KMS-11 (cell line): ENCODE measurements at regions not wholly inside any gene's neighbourhood (a gene's known extent, or its start where the extent isn't known, plus 50 kb on each side); places are given as distances from the start of the nearest gene placed in this dataset.

Source experiments
- H2AFZ ChIP-seq: fragments of 200-600 bp; sonication (generic); 2 replicates; pipeline ENCODE4 v1.6.1; 2016; ENCODE audit warnings: antibody characterized with exemption, mixed run types, low read depth
- H3K27ac ChIP-seq: fragments of 200-600 bp; sonication (generic); 2 replicates; pipeline ENCODE4 v1.6.1; 2016; ENCODE audit warnings: mild to moderate bottlenecking, mixed run types
- H3K27me3 ChIP-seq: fragments of 200-600 bp; sonication (generic); 2 replicates; pipeline ENCODE4 v1.6.1; 2017; ENCODE audit warnings: mild to moderate bottlenecking, low read depth, mixed run types, moderate library complexity; ENCODE audit not compliant: insufficient read depth
- H3K36me3 ChIP-seq: fragments of 200-600 bp; sonication (generic); 2 replicates; pipeline ENCODE4 v1.6.1; 2017; ENCODE audit warnings: mild to moderate bottlenecking, mixed run types; ENCODE audit not compliant: insufficient read depth
- H3K4me1 ChIP-seq: fragments of 200-600 bp; sonication (generic); 2 replicates; pipeline ENCODE4 v1.6.1; 2016; ENCODE audit warnings: mild to moderate bottlenecking, low read depth, mixed run types; ENCODE audit not compliant: poor library complexity, severe bottlenecking
- H3K4me2 ChIP-seq: fragments of 200-600 bp; sonication (generic); 2 replicates; pipeline ENCODE4 v1.7.0; 2016; ENCODE audit warnings: mild to moderate bottlenecking, mixed run types
- H3K4me3 ChIP-seq: fragments of 200-600 bp; sonication (generic); IDR thresholded peaks from 2 replicates; pipeline ENCODE4 v1.6.1; 2017; ENCODE audit warnings: low read depth, low read length, mixed read lengths; ENCODE audit not compliant: insufficient read depth
- H3K79me2 ChIP-seq: fragments of 200-600 bp; sonication (generic); 2 replicates; pipeline ENCODE4 v1.6.1; 2016; ENCODE audit warnings: low read depth, mixed run types; ENCODE audit not compliant: insufficient read depth
- H3K9ac ChIP-seq: fragments of 200-600 bp; sonication (generic); 2 replicates; pipeline ENCODE4 v1.6.1; 2016; ENCODE audit warnings: mild to moderate bottlenecking, mixed run types
- H4K20me1 ChIP-seq: fragments of 200-600 bp; sonication (generic); 2 replicates; pipeline ENCODE4 v1.6.1; 2016; ENCODE audit warnings: mild to moderate bottlenecking, mixed run types; ENCODE audit not compliant: insufficient read depth
- TF ChIP-seq, protein P1 (sequence below): fragments of 200-600 bp; sonication (generic); conservative IDR thresholded peaks from 2 replicates; pipeline ENCODE4 v1.6.1; 2017; ENCODE audit warnings: low read depth, mild to moderate bottlenecking, antibody characterized with exemption, low read length, moderate library complexity, mixed read lengths

DNA sequence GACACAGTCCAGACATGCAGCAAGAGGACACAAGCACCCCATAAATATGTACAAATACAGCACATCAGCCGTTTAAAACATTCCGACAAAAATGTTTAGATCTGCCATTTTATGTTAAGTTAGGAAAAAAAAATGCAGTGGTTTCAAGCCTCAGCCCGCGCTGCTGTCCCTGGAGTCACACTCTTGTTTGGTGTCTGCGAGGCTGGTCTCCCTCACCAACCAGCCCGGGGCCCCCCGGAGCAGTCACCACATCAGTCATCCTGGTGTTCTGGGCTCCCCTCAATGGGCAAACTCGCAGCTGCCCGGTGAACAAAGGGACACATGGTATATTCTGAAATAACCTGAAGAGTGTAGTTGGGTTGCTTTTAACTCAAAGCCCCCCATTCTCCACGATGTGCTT lies 1022.2 kb downstream of the BRD1 start:
- Histone ChIP-seq H2AFZ (no peak overlapping the region), H3K36me3 (no peaks in the 10 kb centered on the region), H3K4me3 (no peak overlapping the region)

DNA sequence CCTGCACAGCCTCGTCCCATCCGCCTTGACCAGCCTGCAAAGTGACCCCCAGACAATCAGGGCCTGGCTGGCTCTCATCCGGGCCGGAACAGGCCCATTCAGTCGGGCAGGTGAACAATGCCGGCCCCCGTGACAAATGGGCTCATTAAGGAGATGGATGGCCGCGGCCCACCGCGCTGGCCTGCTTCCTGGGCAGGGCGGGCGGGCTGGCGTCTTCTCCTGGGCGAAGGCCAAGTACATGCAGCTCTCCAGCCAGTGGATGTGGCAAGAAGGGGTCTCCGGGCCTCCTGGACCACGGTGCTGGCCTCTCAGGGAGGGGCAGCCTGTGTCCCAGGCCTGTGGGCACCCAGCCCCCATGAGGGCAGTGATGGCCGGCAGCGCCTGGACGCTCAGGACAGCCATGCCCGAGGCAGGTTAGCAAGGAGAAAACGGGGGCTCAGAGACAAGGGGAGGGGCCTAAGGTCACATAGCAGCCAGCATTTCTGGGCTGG lies 1022.8 kb downstream of the BRD1 start:
- Histone ChIP-seq H3K4me3 (no peak overlapping the region), H3K27me3 (no peaks in the 10 kb centered on the region), H2AFZ (no peak overlapping the region), H3K4me2 (no peak overlapping the region), H3K27ac (no peak overlapping the region), H3K79me2 (no peaks in the 10 kb centered on the region), H3K9ac (no peak overlapping the region), H3K36me3 (no peaks in the 10 kb centered on the region), H4K20me1 (no peaks in the 10 kb centered on the region), H3K4me1 (no peaks in the 10 kb centered on the region)
- TF ChIP-seq, protein P1, sequence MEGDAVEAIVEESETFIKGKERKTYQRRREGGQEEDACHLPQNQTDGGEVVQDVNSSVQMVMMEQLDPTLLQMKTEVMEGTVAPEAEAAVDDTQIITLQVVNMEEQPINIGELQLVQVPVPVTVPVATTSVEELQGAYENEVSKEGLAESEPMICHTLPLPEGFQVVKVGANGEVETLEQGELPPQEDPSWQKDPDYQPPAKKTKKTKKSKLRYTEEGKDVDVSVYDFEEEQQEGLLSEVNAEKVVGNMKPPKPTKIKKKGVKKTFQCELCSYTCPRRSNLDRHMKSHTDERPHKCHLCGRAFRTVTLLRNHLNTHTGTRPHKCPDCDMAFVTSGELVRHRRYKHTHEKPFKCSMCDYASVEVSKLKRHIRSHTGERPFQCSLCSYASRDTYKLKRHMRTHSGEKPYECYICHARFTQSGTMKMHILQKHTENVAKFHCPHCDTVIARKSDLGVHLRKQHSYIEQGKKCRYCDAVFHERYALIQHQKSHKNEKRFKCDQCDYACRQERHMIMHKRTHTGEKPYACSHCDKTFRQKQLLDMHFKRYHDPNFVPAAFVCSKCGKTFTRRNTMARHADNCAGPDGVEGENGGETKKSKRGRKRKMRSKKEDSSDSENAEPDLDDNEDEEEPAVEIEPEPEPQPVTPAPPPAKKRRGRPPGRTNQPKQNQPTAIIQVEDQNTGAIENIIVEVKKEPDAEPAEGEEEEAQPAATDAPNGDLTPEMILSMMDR = no peak

More for the DNA sequence above, 1022.2 kb downstream of the BRD1 start:
- no peaks in the 10 kb centered on the region for H3K79me2 ChIP-seq
- TF ChIP-seq, protein P1 = no peak
- no peaks in the 10 kb centered on the region for H4K20me1 ChIP-seq
- no peak overlapping the region for H3K9ac ChIP-seq
- no peak overlapping the region for H3K4me2 ChIP-seq
- no peaks in the 10 kb centered on the region for H3K4me1 ChIP-seq
- H3K27ac ChIP-seq = no peak overlapping the region
- H3K27me3 ChIP-seq = no peaks in the 10 kb centered on the region

DNA sequence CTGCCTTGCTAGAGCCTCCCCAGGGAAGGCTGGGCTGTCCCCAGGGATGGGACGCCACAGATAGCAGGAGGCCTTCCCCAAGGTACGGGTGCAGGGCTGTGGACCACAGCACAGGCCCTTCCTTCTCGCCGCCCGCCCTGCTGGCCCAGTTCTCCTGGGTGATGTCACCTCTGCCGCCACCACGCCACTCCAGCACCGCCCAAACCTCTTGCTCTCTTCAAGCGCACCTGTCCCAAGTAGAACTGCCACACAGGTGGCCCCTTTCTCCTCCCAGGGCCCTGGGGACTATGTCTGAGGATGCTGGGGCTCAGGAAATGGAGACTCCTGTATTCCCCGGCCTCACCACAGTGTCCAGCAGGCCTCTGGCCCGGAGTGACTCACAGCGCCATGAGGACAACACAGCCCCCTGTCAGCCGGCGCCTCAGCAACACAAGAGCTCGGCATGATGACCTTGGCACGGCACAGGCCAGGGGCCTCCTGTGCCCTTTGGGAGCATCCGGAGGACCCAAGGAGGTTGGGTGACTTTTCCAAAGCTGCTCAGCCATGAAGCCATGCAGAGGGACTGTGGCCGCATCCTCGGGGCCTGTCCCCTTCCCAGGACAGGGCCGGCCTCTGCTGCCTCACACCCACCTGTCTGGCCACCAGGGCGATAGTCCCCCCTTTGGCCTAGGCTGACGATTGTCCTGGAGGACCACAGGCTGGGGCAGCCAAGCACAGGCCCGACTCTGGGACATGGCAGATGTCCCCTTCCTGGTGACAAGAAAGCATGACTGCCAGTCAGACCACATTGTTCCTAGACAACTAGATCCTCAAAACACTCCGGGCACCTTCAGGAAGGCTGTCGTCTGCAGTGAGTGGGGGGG lies 1023.5 kb downstream of the BRD1 start:
- Histone ChIP-seq H3K27ac (no peak overlapping the region), H3K4me1 (no peaks in the 10 kb centered on the region), H4K20me1 (no peaks in the 10 kb centered on the region), H3K9ac (no peak overlapping the region), H3K79me2 (no peaks in the 10 kb centered on the region), H3K4me2 (no peak overlapping the region), H3K4me3 (no peak overlapping the region), H3K36me3 (no peaks in the 10 kb centered on the region), H2AFZ (no peak overlapping the region), H3K27me3 (no peaks in the 10 kb centered on the region)
- TF ChIP-seq, protein P1 = no peak

DNA sequence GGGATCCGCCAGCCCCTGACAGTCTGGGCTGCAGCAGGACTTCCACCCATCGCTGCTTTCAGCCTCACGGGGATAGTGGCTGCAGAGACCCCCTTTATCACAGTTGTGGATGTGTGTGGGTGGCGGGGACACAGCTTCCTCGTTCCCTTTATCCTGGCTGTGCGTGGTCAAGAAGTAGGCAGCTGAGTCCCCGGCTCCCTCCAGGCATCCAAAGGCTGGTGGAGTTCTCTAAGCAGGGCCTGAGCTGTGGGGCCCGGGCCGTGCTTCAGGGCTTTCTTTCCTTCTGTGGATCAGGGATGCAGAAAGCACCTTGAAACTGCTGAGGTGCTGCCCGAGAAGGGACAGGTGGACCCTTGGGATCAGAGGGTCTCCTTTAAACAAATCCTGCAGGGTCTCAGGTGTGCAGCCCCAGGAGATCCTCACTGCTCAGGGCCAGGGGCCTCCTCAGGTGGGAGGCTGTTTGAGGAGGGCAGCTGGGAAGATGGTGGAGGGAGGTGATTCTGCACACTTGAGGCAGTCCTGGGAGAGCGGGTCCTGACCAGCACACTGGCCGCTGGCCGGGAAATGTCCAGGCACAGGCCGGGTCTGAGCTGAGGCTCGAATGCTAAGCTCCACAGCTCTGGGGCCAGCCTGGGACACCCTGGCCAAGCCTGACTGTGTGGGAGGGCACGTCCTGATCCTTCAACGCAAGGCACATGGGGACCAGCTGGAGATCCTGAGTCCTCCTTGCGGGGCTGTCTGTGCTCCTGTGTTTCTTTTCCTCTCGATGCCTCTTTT lies 1024.3 kb downstream of the BRD1 start:
- H3K4me3 ChIP-seq = no peak overlapping the region
- no peaks in the 10 kb centered on the region for H3K79me2 ChIP-seq
- H3K9ac ChIP-seq = no peak overlapping the region
- H3K27ac ChIP-seq = no peak overlapping the region
- H3K4me2 ChIP-seq = no peak overlapping the region
- H4K20me1 ChIP-seq = no peaks in the 10 kb centered on the region
- no peaks in the 10 kb centered on the region for H3K4me1 ChIP-seq
- H2AFZ ChIP-seq = no peak overlapping the region
- H3K27me3 ChIP-seq = no peaks in the 10 kb centered on the region
- TF ChIP-seq, protein P1 = no peak
- H3K36me3 ChIP-seq = no peaks in the 10 kb centered on the region
